PC-9 (cell line): ENCODE measurements at regions not wholly inside any gene's neighbourhood (a gene's known extent, or its start where the extent isn't known, plus 50 kb on each side); places are given as distances from the start of the nearest gene placed in this dataset.

Source experiments
- BruUV-seq: library from RNA; stranded (reverse); fragments of 400-500 nt; replicated peaks from 2 replicates; lab custom pipeline; 2021; lab: Mats Ljungman, UMichigan
- CTCF ChIA-PET: fragments of 300-600 bp; sonication (Branson Sonifier 250); formaldehyde crosslinking; loops from one replicate; lab custom pipeline; 2022; ENCODE audit warnings: antibody characterized with exemption; lab: Charles Lee
- POLR2A ChIA-PET: fragments of 300-600 bp; sonication (Branson Sonifier 250); formaldehyde crosslinking; loops from one replicate; lab custom pipeline; 2022; ENCODE audit warnings: antibody characterized with exemption; ENCODE audit not compliant: unreplicated experiment; lab: Charles Lee
- DNase-seq, 2 experiments: peaks; one replicate each; pipeline versions ENCODE4 v3.0.0 to v3.0.0-alpha.2; 2015 to 2022; ENCODE audit warnings: mixed read lengths in 1 of 2
- H2AFZ ChIP-seq: fragments of 200-600 bp; sonication (generic); 2 replicates; pipeline ENCODE4 v1.8.1; 2017; ENCODE audit warnings: antibody characterized with exemption
- H3F3A ChIP-seq: fragments of 200-600 bp; sonication (generic); 2 replicates; pipeline ENCODE4 v1.8.1; 2017; ENCODE audit warnings: antibody characterized with exemption, mild to moderate bottlenecking, low read depth; ENCODE audit not compliant: insufficient read depth
- H3K27ac ChIP-seq: fragments of 200-600 bp; sonication (generic); 2 replicates; pipeline ENCODE4 v1.6.1; 2016; ENCODE audit warnings: mixed run types
- H3K27me3 ChIP-seq: fragments of 200-600 bp; sonication (generic); 2 replicates; pipeline ENCODE4 v1.6.1; 2016; ENCODE audit warnings: low read depth, mixed run types; ENCODE audit not compliant: insufficient read depth
- H3K36me3 ChIP-seq: fragments of 200-600 bp; sonication (generic); 2 replicates; pipeline ENCODE4 v1.6.1; 2016; ENCODE audit warnings: low read depth, mixed run types
- H3K4me1 ChIP-seq: fragments of 200-600 bp; sonication (generic); replicated peaks from 2 replicates; pipeline ENCODE4 v1.6.1; 2016; ENCODE audit warnings: mixed run types; ENCODE audit not compliant: insufficient read depth
- H3K4me2 ChIP-seq: fragments of 200-600 bp; sonication (generic); 2 replicates; pipeline ENCODE4 v1.6.1; 2017; ENCODE audit warnings: mixed run types
- H3K4me3 ChIP-seq: fragments of 200-600 bp; sonication (generic); 2 replicates; pipeline ENCODE4 v1.6.1; 2016; ENCODE audit warnings: mixed run types
- H3K79me2 ChIP-seq: fragments of 200-600 bp; sonication (generic); 2 replicates; pipeline ENCODE4 v1.6.1; 2017; ENCODE audit warnings: low read depth, mixed run types
- H3K9me2 ChIP-seq: fragments of 200-600 bp; sonication (generic); 2 replicates; pipeline ENCODE4 v1.8.1; 2017; ENCODE audit warnings: mild to moderate bottlenecking; ENCODE audit not compliant: insufficient read depth
- H3K9me3 ChIP-seq: fragments of 200-600 bp; sonication (generic); 2 replicates; pipeline ENCODE4 v1.8.1; 2016; ENCODE audit warnings: low read depth; ENCODE audit not compliant: insufficient read depth
- H4K20me1 ChIP-seq: fragments of 200-600 bp; sonication (generic); 2 replicates; pipeline ENCODE4 v1.8.1; 2017; ENCODE audit not compliant: insufficient read depth
- CTCF ChIP-seq: fragments of 200-600 bp; sonication (generic); conservative IDR thresholded peaks from 2 replicates; pipeline ENCODE4 v1.6.1; 2017; ENCODE audit warnings: mixed run types, antibody characterized with exemption, mild to moderate bottlenecking, moderate library complexity
- EZH2 ChIP-seq: fragments of 200-600 bp; sonication (generic); IDR thresholded peaks from 2 replicates; pipeline ENCODE4 v1.8.0; 2017; ENCODE audit warnings: antibody characterized with exemption, low read depth
- intact Hi-C: fragments of 100-400 bp; cut with micrococcal nuclease; formaldehyde crosslinking; loops from one replicate; pipeline ENCODE4 v1.10.0; 2022; ENCODE audit not compliant: unreplicated experiment

- POLR2A ChIA-PET = no interaction called here
- H3K4me3 ChIP-seq = no peak overlapping the region
- H3K9me2 ChIP-seq = no peaks in the 10 kb centered on the region
- H3K9me3 ChIP-seq = no peaks in the 10 kb centered on the region
- no peaks in the 10 kb centered on the region for H3K79me2 ChIP-seq
- no TSS peak for BruUV-seq
- no peak for TF ChIP-seq CTCF
- no peak for TF ChIP-seq EZH2
- no peak overlapping the region for H2AFZ ChIP-seq
- H4K20me1 ChIP-seq = no peaks in the 10 kb centered on the region
- no peaks in the 10 kb centered on the region for H3K27me3 ChIP-seq
- no peak overlapping the region for H3K4me2 ChIP-seq
- H3K36me3 ChIP-seq = no peaks in the 10 kb centered on the region
- intact Hi-C loops = no loop called here
- H3F3A ChIP-seq = no peaks in the 10 kb centered on the region
- DNase-seq = no peak
- CTCF ChIA-PET = no interaction called here
- H3K27ac ChIP-seq = no peak overlapping the region
- no peaks in the 10 kb centered on the region for H3K4me1 ChIP-seq
Observed at GRCh38 chr15:47548231-47548630, 169.1 kb upstream of the SEMA6D start.

- H3K4me3 ChIP-seq = no peak overlapping the region
- H3K27me3 ChIP-seq = no peaks in the 10 kb centered on the region
- no peak for TF ChIP-seq CTCF
- TF ChIP-seq EZH2 = no peak
- H3K4me2 ChIP-seq = no peak overlapping the region
- H2AFZ ChIP-seq = no peak overlapping the region
- intact Hi-C loops = no loop called here
- POLR2A ChIA-PET = no interaction called here
- DNase-seq = no peak
- H3K79me2 ChIP-seq = no peaks in the 10 kb centered on the region
- H3K4me1 ChIP-seq = no peaks in the 10 kb centered on the region
- H4K20me1 ChIP-seq = no peaks in the 10 kb centered on the region
- no peaks in the 10 kb centered on the region for H3F3A ChIP-seq
- no peaks in the 10 kb centered on the region for H3K36me3 ChIP-seq
- no peaks in the 10 kb centered on the region for H3K9me2 ChIP-seq
- CTCF ChIA-PET = no interaction called here
- no peak overlapping the region for H3K27ac ChIP-seq
- no TSS peak for BruUV-seq
- H3K9me3 ChIP-seq = no peaks in the 10 kb centered on the region
Observed at GRCh38 chr15:47548986-47549385, 168.3 kb upstream of the SEMA6D start.

GRCh38 chr15:47551079-47551478 lies 166.2 kb upstream of the SEMA6D start:
- Histone ChIP-seq H2AFZ (no peak overlapping the region), H3K9me3 (no peaks in the 10 kb centered on the region), H3K79me2 (no peaks in the 10 kb centered on the region), H3K27me3 (no peaks in the 10 kb centered on the region), H4K20me1 (no peaks in the 10 kb centered on the region), H3K4me2 (no peak overlapping the region), H3K4me3 (no peak overlapping the region), H3K27ac (no peak overlapping the region), H3F3A (no peaks in the 10 kb centered on the region), H3K36me3 (no peaks in the 10 kb centered on the region), H3K9me2 (no peaks in the 10 kb centered on the region), H3K4me1 (no peaks in the 10 kb centered on the region)
- POLR2A ChIA-PET = no interaction called here
- intact Hi-C loops = no loop called here
- CTCF ChIA-PET = interaction anchor here (0.6 kb wide), 1 partner anchor 214 kb away, joined by 4 read pairs; no protein-coding TSS in a partner anchor
- TF ChIP-seq EZH2 (no peak), CTCF (no peak)
- DNase-seq = no peak
- BruUV-seq = no TSS peak
